ENCODE measurements at regions not wholly inside any gene's neighbourhood (a gene's known extent, or its start where the extent isn't known, plus 50 kb on each side); places are given as distances from the start of the nearest gene placed in this dataset.

GRCh38 chr9:687034-687785 lies 154.3 kb upstream of the DMRT1 start (continued):
- TF ChIP-seq ZNF592 (IDR thresholded peaks at IDR 0.05) = no peak
- no peak for TF ChIP-seq IRF3 (IDR thresholded peaks at IDR 0.05)
- no peak for TF ChIP-seq NRF1 (conservative IDR thresholded peaks at IDR 0.05; ENCODE audit: low read depth, low read length)
- TF ChIP-seq ATF3 (IDR thresholded peaks at IDR 0.05; ENCODE audit: borderline replicate concordance, extremely low read depth, low read depth, low read length) = no peak
- TF ChIP-seq ZNF207 (IDR thresholded peaks at IDR 0.05; ENCODE audit: borderline replicate concordance) = no peak
- TF ChIP-seq SKIL (IDR thresholded peaks at IDR 0.05; ENCODE audit: low read depth, poor library complexity, severe bottlenecking) = no peak
- TF ChIP-seq CREB1 (IDR thresholded peaks at IDR 0.05; ENCODE audit: low read depth) = no peak
- TF ChIP-seq STAT1 (conservative IDR thresholded peaks at IDR 0.05) = no peak
- no peak for TF ChIP-seq KLF5 (IDR thresholded peaks at IDR 0.05; ENCODE audit: partially characterized antibody)
- TF ChIP-seq NBN (IDR thresholded peaks at IDR 0.05) = no peak
- TF ChIP-seq RAD51 (IDR thresholded peaks at IDR 0.05) = no peak
- no peak for TF ChIP-seq ZBTB40 (IDR thresholded peaks at IDR 0.05; ENCODE audit: borderline replicate concordance)
- TF ChIP-seq TARDBP (IDR thresholded peaks at IDR 0.05; ENCODE audit: borderline replicate concordance) = no peak

All from GM12878 (cell line).